ENCODE measurements at regions not wholly inside any gene's neighbourhood (a gene's known extent, or its start where the extent isn't known, plus 50 kb on each side); places are given as distances from the start of the nearest gene placed in this dataset.

DNA sequence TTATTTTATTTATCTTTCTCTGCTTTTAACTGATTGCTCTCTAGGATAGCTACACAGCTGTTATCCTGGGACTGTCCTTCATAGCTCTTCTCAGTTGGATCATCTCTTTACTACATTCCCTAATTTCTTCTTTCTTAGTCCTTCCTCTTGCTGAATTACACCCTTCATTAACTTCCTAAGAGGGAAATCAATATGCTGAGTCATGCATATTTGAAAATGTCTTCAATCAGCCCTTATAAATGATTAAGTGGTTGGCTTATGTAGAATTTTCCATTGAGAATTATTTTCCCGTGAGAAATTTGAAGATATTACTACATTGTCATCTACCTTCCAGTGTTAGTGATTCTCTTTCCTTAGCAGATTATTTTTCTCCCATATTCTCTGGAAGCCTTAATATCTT is 214.2 kb downstream of the SOCS6 start:
- H3K79me2 ChIP-seq (ENCODE audit: control insufficient read depth, insufficient read depth, low read length, poor library complexity) = no peaks in the 10 kb centered on the region
- no peak overlapping the region for H3K27ac ChIP-seq (ENCODE audit: low read depth, low read length)
- H2BK120ac ChIP-seq (ENCODE audit: insufficient read depth, low read length, poor library complexity) = no peak overlapping the region
- H3K27me3 ChIP-seq (ENCODE audit: insufficient read depth, low read length) = no peaks in the 10 kb centered on the region
- no peak overlapping the region for H2BK5ac ChIP-seq (ENCODE audit: low read depth, low read length, poor library complexity)
- no peak overlapping the region for H3K4ac ChIP-seq (ENCODE audit: low read depth, low read length)
- H3K36me3 ChIP-seq (ENCODE audit: control insufficient read depth in 1 of 2, insufficient read depth in 2 of 2, low read length in 2 of 2) = no peaks in the 10 kb centered on the region
- H2AK5ac ChIP-seq (ENCODE audit: low read length) = no peak overlapping the region
- H4K91ac ChIP-seq (ENCODE audit: low read depth, low read length) = no peak overlapping the region
- H3K4me1 ChIP-seq (ENCODE audit: control insufficient read depth in 1 of 2, insufficient read depth in 2 of 2, low read length in 2 of 2) = no peaks in the 10 kb centered on the region
- no peak overlapping the region for H3K23ac ChIP-seq (ENCODE audit: low read length)
- H4K12ac ChIP-seq (ENCODE audit: low read depth, low read length) = no peak overlapping the region
- no peak overlapping the region for H3K4me3 ChIP-seq (ENCODE audit: low read depth, low read length)
- DNase-seq = no peak
- no peak overlapping the region for H2AFZ ChIP-seq (ENCODE audit: insufficient read depth, low read length, poor library complexity)
- no peak overlapping the region for H3K18ac ChIP-seq (ENCODE audit: low read length)
- no peak overlapping the region for H3K9ac ChIP-seq (ENCODE audit: low read length)
- no peak overlapping the region for H3K4me2 ChIP-seq (ENCODE audit: low read length)
- no CpG with 5 or more reads among the region's 1 CpG for WGBS (ENCODE audit: extremely low coverage, insufficient coverage, insufficient read length)
- H4K8ac ChIP-seq (ENCODE audit: low read depth, low read length) = no peak overlapping the region
- H2BK12ac ChIP-seq (ENCODE audit: low read length) = no peak overlapping the region
- no peak overlapping the region for H3K14ac ChIP-seq (ENCODE audit: low read length)
- no peaks in the 10 kb centered on the region for H3K9me3 ChIP-seq (ENCODE audit: insufficient read depth, low read depth, low read length)
- H3K79me1 ChIP-seq (ENCODE audit: low read length) = no peaks in the 10 kb centered on the region

DNA sequence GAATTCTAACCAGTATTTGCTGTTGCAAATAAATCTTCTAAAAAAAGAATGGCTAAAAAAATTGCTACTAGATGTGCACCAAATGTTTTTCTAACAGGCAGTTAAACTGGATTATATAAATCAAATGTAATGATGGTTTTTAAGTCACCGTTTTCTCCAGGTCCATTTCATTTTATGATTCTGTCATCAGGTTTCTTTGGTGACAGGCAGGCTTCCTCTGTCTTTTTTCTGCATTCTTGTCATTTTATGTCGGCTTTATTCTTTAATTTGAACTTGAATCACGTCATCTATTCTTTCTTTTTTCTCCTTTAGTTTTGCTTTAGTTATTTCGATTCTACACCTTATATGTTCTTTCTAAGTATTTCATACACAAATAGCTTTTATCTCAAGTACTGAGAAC is 212.5 kb downstream of the SOCS6 start:
- Histone ChIP-seq H3K4me1 (ENCODE audit: control insufficient read depth in 1 of 2, insufficient read depth in 2 of 2, low read length in 2 of 2) (no peaks in the 10 kb centered on the region), H2BK5ac (ENCODE audit: low read depth, low read length, poor library complexity) (no peak overlapping the region), H3K4me2 (ENCODE audit: low read length) (no peak overlapping the region), H2BK120ac (ENCODE audit: insufficient read depth, low read length, poor library complexity) (no peak overlapping the region), H2BK12ac (ENCODE audit: low read length) (no peak overlapping the region), H4K8ac (ENCODE audit: low read depth, low read length) (no peak overlapping the region), H3K79me2 (ENCODE audit: control insufficient read depth, insufficient read depth, low read length, poor library complexity) (no peaks in the 10 kb centered on the region), H3K36me3 (ENCODE audit: control insufficient read depth in 1 of 2, insufficient read depth in 2 of 2, low read length in 2 of 2) (no peaks in the 10 kb centered on the region), H2AFZ (ENCODE audit: insufficient read depth, low read length, poor library complexity) (no peak overlapping the region), H3K27ac (ENCODE audit: low read depth, low read length) (no peak overlapping the region), H3K4ac (ENCODE audit: low read depth, low read length) (no peak overlapping the region), H3K4me3 (ENCODE audit: low read depth, low read length) (no peak overlapping the region), H3K9ac (ENCODE audit: low read length) (no peak overlapping the region), H3K9me3 (ENCODE audit: insufficient read depth, low read depth, low read length) (no peaks in the 10 kb centered on the region), H4K12ac (ENCODE audit: low read depth, low read length) (no peak overlapping the region), H3K18ac (ENCODE audit: low read length) (no peak overlapping the region), H3K14ac (ENCODE audit: low read length) (no peak overlapping the region), H3K79me1 (ENCODE audit: low read length) (no peaks in the 10 kb centered on the region), H3K27me3 (ENCODE audit: insufficient read depth, low read length) (no peaks in the 10 kb centered on the region), H2AK5ac (ENCODE audit: low read length) (no peak overlapping the region), H3K23ac (ENCODE audit: low read length) (no peak overlapping the region), H4K91ac (ENCODE audit: low read depth, low read length) (no peak overlapping the region)
- WGBS (ENCODE audit: extremely low coverage, insufficient coverage, insufficient read length) = no CpG with 5 or more reads among the region's 4 CpGs
- DNase-seq = no peak

DNA sequence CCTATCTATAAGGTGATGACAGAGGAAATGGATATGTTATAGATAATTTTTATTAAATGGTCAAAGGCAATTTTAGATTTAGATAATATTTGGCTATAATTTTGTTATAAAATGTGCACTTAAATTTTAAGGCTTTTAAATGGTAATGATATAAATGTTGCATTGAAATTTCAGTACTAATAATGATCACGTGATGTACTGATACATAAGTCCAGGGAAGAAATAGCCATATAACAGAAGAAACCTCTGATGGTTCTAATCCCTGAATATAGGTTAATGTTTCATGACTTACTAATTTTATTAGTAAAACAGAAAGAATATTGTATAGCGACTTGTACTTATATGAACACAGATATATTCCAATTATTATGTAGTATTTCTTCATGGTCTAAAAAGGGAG is 211.9 kb downstream of the SOCS6 start:
- Histone ChIP-seq H3K79me2 (ENCODE audit: control insufficient read depth, insufficient read depth, low read length, poor library complexity) (no peaks in the 10 kb centered on the region), H3K9ac (ENCODE audit: low read length) (no peak overlapping the region), H3K4ac (ENCODE audit: low read depth, low read length) (no peak overlapping the region)

DNA sequence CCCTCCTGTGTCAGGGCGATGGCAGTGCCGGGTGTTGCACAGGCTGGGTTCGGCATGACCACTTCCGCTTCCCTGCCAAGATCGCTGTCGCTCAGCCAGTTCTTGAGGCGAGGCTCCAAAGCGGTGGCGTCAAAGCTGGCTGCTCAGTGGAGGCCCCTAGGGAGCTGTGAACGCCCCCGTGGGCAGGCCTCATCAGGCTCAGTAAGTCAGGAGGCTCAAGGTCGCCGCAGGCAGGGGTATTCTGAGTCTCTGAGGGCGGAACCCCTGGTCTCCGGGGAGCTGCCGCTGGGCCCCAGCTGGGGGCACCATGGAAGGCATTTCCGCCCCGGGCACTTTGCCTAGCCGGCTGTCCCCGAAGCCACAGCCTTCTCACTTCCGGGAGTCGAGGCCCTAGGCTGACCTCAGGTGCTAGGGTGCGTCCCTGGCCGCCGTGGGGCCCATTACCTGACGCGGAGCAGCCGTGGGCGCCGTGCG is 210.4 kb downstream of the SOCS6 start:
- Histone ChIP-seq H3K4me1 (ENCODE audit: control insufficient read depth in 1 of 2, insufficient read depth in 2 of 2, low read length in 2 of 2) (no peaks in the 10 kb centered on the region), H3K79me1 (ENCODE audit: low read length) (no peaks in the 10 kb centered on the region), H2AK5ac (ENCODE audit: low read length) (no peak overlapping the region), H2BK120ac (ENCODE audit: insufficient read depth, low read length, poor library complexity) (no peak overlapping the region), H2BK5ac (ENCODE audit: low read depth, low read length, poor library complexity) (no peak overlapping the region), H3K27ac (ENCODE audit: low read depth, low read length) (no peak overlapping the region), H3K23ac (ENCODE audit: low read length) (no peak overlapping the region), H3K18ac (ENCODE audit: low read length) (no peak overlapping the region), H3K36me3 (ENCODE audit: control insufficient read depth in 1 of 2, insufficient read depth in 2 of 2, low read length in 2 of 2) (no peaks in the 10 kb centered on the region), H3K9me3 (ENCODE audit: insufficient read depth, low read depth, low read length) (no peaks in the 10 kb centered on the region), H3K9ac (ENCODE audit: low read length) (no peak overlapping the region), H3K4ac (ENCODE audit: low read depth, low read length) (no peak overlapping the region), H2AFZ (ENCODE audit: insufficient read depth, low read length, poor library complexity) (no peak overlapping the region), H2BK12ac (ENCODE audit: low read length) (no peak overlapping the region), H3K14ac (ENCODE audit: low read length) (no peak overlapping the region), H3K27me3 (ENCODE audit: insufficient read depth, low read length) (no peaks in the 10 kb centered on the region), H4K91ac (ENCODE audit: low read depth, low read length) (no peak overlapping the region), H4K8ac (ENCODE audit: low read depth, low read length) (no peak overlapping the region), H3K4me3 (ENCODE audit: low read depth, low read length) (no peak overlapping the region), H3K79me2 (ENCODE audit: control insufficient read depth, insufficient read depth, low read length, poor library complexity) (no peaks in the 10 kb centered on the region), H4K12ac (ENCODE audit: low read depth, low read length) (no peak overlapping the region), H3K4me2 (ENCODE audit: low read length) (no peak overlapping the region)
- no CpG with 5 or more reads among the region's 31 CpGs for WGBS (ENCODE audit: extremely low coverage, insufficient coverage, insufficient read length)
- DNase-seq = peak in 1 of 2 donors; percentile 19

More for the DNA sequence above, 211.9 kb downstream of the SOCS6 start:
- Histone ChIP-seq H4K91ac (ENCODE audit: low read depth, low read length) (no peak overlapping the region), H4K12ac (ENCODE audit: low read depth, low read length) (no peak overlapping the region), H3K27me3 (ENCODE audit: insufficient read depth, low read length) (no peaks in the 10 kb centered on the region), H3K4me1 (ENCODE audit: control insufficient read depth in 1 of 2, insufficient read depth in 2 of 2, low read length in 2 of 2) (no peaks in the 10 kb centered on the region), H2AFZ (ENCODE audit: insufficient read depth, low read length, poor library complexity) (no peak overlapping the region), H3K79me1 (ENCODE audit: low read length) (no peaks in the 10 kb centered on the region), H3K9me3 (ENCODE audit: insufficient read depth, low read depth, low read length) (no peaks in the 10 kb centered on the region), H4K8ac (ENCODE audit: low read depth, low read length) (no peak overlapping the region), H2AK5ac (ENCODE audit: low read length) (no peak overlapping the region), H3K36me3 (ENCODE audit: control insufficient read depth in 1 of 2, insufficient read depth in 2 of 2, low read length in 2 of 2) (no peaks in the 10 kb centered on the region), H3K23ac (ENCODE audit: low read length) (no peak overlapping the region), H3K27ac (ENCODE audit: low read depth, low read length) (no peak overlapping the region), H3K18ac (ENCODE audit: low read length) (no peak overlapping the region), H2BK5ac (ENCODE audit: low read depth, low read length, poor library complexity) (no peak overlapping the region), H3K4me2 (ENCODE audit: low read length) (no peak overlapping the region), H3K14ac (ENCODE audit: low read length) (no peak overlapping the region), H2BK120ac (ENCODE audit: insufficient read depth, low read length, poor library complexity) (no peak overlapping the region), H2BK12ac (ENCODE audit: low read length) (no peak overlapping the region), H3K4me3 (ENCODE audit: low read depth, low read length) (no peak overlapping the region)
- no CpG with 5 or more reads among the region's 2 CpGs for WGBS (ENCODE audit: extremely low coverage, insufficient coverage, insufficient read length)
- DNase-seq = no peak
